IMR-90 (cell line): ENCODE measurements at regions not wholly inside any gene's neighbourhood (a gene's known extent, or its start where the extent isn't known, plus 50 kb on each side); places are given as distances from the start of the nearest gene placed in this dataset.

Source experiments
- ATAC-seq: fragments of 200-7000 bp; cut with Tn5 transposase; 2 replicates; pipeline ENCODE4 v1.9.1; 2020; ENCODE audit warnings: low read depth, mild to moderate bottlenecking, moderate library complexity
- BruUV-seq: library from RNA; stranded (reverse); fragments of 400-500 nt; replicated peaks from 2 replicates; lab custom pipeline; 2021; lab: Mats Ljungman, UMichigan
- CTCF ChIA-PET: fragments of 300-600 bp; formaldehyde crosslinking; extraction: SDS; loops from one replicate; lab custom pipeline; 2021; ENCODE audit warnings: antibody characterized with exemption; lab: Yijun Ruan, JAX
- POLR2A ChIA-PET: fragments of 300-600 bp; sonication (Branson Sonifier 250); formaldehyde crosslinking; loops from one replicate; lab custom pipeline; 2022; ENCODE audit warnings: antibody characterized with exemption; ENCODE audit not compliant: unreplicated experiment; lab: Charles Lee
- DNase-seq: peaks from one replicate; pipeline ENCODE4 v3.0.0; 2013
- H2AFZ ChIP-seq: replicated peaks from 2 replicates; pipeline ENCODE3; 2013; ENCODE audit warnings: low read length, mild to moderate bottlenecking; ENCODE audit not compliant: poor library complexity
- H2AK5ac ChIP-seq: 2 replicates; pipeline ENCODE4 v1.6.1; 2013; ENCODE audit warnings: low read depth, low read length, inconsistent platforms
- H2AK9ac ChIP-seq: replicated peaks from 2 replicates; pipeline ENCODE3; 2013; ENCODE audit warnings: mild to moderate bottlenecking, low read depth, low read length, moderate library complexity; ENCODE audit not compliant: poor library complexity
- H2BK120ac ChIP-seq: 2 replicates; pipeline ENCODE4 v1.6.1; 2013; ENCODE audit warnings: low read depth, low read length, inconsistent platforms
- H2BK15ac ChIP-seq: 3 replicates; pipeline ENCODE4 v1.6.1; 2013; ENCODE audit warnings: low read depth, low read length, inconsistent platforms
- H2BK20ac ChIP-seq: 2 replicates; pipeline ENCODE4 v1.6.1; 2013; ENCODE audit warnings: low read depth, mild to moderate bottlenecking, inconsistent platforms, low read length, moderate library complexity
- H2BK5ac ChIP-seq: 2 replicates; pipeline ENCODE4 v1.6.1; 2013; ENCODE audit warnings: mild to moderate bottlenecking, low read depth, low read length, inconsistent platforms; ENCODE audit not compliant: poor library complexity, severe bottlenecking
- H3K14ac ChIP-seq: replicated peaks from 2 replicates; pipeline ENCODE4 v1.6.1; 2013; ENCODE audit warnings: low read depth, low read length, inconsistent platforms
- H3K18ac ChIP-seq: 2 replicates; pipeline ENCODE4 v1.6.1; 2013; ENCODE audit warnings: low read depth, low read length, control low read depth
- H3K23ac ChIP-seq: 2 replicates; pipeline ENCODE4 v1.6.1; 2013; ENCODE audit warnings: low read depth, low read length, inconsistent platforms
- H3K27ac ChIP-seq: 2 replicates; pipeline ENCODE4 v1.5.1; 2013; ENCODE audit warnings: mild to moderate bottlenecking, control low read depth, low read length; ENCODE audit not compliant: insufficient read depth
- H3K27me3 ChIP-seq: 2 replicates; pipeline ENCODE4 v1.6.1; 2013; ENCODE audit warnings: low read length; ENCODE audit not compliant: control insufficient read depth, insufficient read depth
- H3K36me3 ChIP-seq: 2 replicates; pipeline ENCODE4 v1.6.1; 2013; ENCODE audit warnings: low read length, mixed read lengths; ENCODE audit not compliant: control insufficient read depth, insufficient read depth
- H3K4ac ChIP-seq: 2 replicates; pipeline ENCODE4 v1.6.1; 2013; ENCODE audit warnings: low read depth, low read length, inconsistent platforms
- H3K4me1 ChIP-seq: 2 replicates; pipeline ENCODE4 v1.6.1; 2013; ENCODE audit warnings: low read length, mixed read lengths; ENCODE audit not compliant: control insufficient read depth, insufficient read depth
- H3K4me2 ChIP-seq: 2 replicates; pipeline ENCODE4 v1.6.1; 2013; ENCODE audit warnings: low read depth, mild to moderate bottlenecking, control low read depth, low read length, moderate library complexity
- H3K4me3 ChIP-seq: 2 replicates; pipeline ENCODE4 v1.5.1; 2013; ENCODE audit warnings: low read depth, mild to moderate bottlenecking, control low read depth, low read length, moderate library complexity; ENCODE audit not compliant: insufficient read depth
- H3K56ac ChIP-seq: 2 replicates; pipeline ENCODE4 v1.6.1; 2013; ENCODE audit warnings: low read length, inconsistent platforms; ENCODE audit not compliant: insufficient read depth; ENCODE audit errors: extremely low read depth
- H3K79me1 ChIP-seq, 2 experiments: 2 replicates each; pipeline ENCODE4 v1.6.1; 2013; ENCODE audit warnings: low read length in 2 of 2, inconsistent platforms in 1 of 2, low read depth in 1 of 2
- H3K9ac ChIP-seq: 2 replicates; pipeline ENCODE4 v1.6.1; 2013; ENCODE audit warnings: low read depth, low read length, control low read depth
- H3K9me1 ChIP-seq: 2 replicates; pipeline ENCODE4 v1.6.1; 2013; ENCODE audit warnings: low read length, inconsistent platforms; ENCODE audit not compliant: insufficient read depth
- H3K9me3 ChIP-seq: 2 replicates; pipeline ENCODE4 v1.6.1; 2013; ENCODE audit warnings: low read length; ENCODE audit not compliant: control insufficient read depth, insufficient read depth
- H4K20me1 ChIP-seq: 2 replicates; pipeline ENCODE4 v1.6.1; 2013; ENCODE audit warnings: low read length, inconsistent platforms; ENCODE audit not compliant: insufficient read depth
- H4K5ac ChIP-seq: 2 replicates; pipeline ENCODE4 v1.6.1; 2013; ENCODE audit warnings: mild to moderate bottlenecking, low read depth, low read length, control low read depth
- H4K8ac ChIP-seq, 2 experiments: 2 replicates each; pipeline ENCODE4 v1.6.1; 2013; ENCODE audit warnings: low read depth in 2 of 2, low read length in 2 of 2, control low read depth in 1 of 2, inconsistent platforms in 1 of 2
- H4K91ac ChIP-seq: 2 replicates; pipeline ENCODE4 v1.6.1; 2013; ENCODE audit warnings: low read depth, low read length, inconsistent platforms; ENCODE audit not compliant: insufficient read depth
- BHLHE40 ChIP-seq: fragments of 150-350 bp; IDR thresholded peaks from 2 replicates; pipeline ENCODE4 v1.6.1; 2016; ENCODE audit warnings: mild to moderate bottlenecking, low read depth, low read length
- CEBPB ChIP-seq: IDR thresholded peaks from 2 replicates; pipeline ENCODE4 v1.6.1; 2012; ENCODE audit warnings: low read depth, low read length, improper control_type of control experiment
- CHD1 ChIP-seq: IDR thresholded peaks from 2 replicates; pipeline ENCODE4 v1.6.1; 2012; ENCODE audit warnings: low read depth, low read length, improper control_type of control experiment
- ELK1 ChIP-seq: fragments of 150-350 bp; IDR thresholded peaks from 2 replicates; pipeline ENCODE4 v1.6.1; 2016; ENCODE audit warnings: low read depth, mild to moderate bottlenecking, low read length, moderate library complexity, borderline replicate concordance
- FOS ChIP-seq: fragments of 150-350 bp; IDR thresholded peaks from 2 replicates; pipeline ENCODE4 v1.6.1; 2016; ENCODE audit warnings: low read depth, low read length
- MAFK ChIP-seq: IDR thresholded peaks from 2 replicates; pipeline ENCODE4 v1.6.1; 2012; ENCODE audit warnings: low read depth, low read length, improper control_type of control experiment
- MXI1 ChIP-seq: IDR thresholded peaks from 2 replicates; pipeline ENCODE4 v1.6.1; 2012; ENCODE audit warnings: low read depth, mild to moderate bottlenecking, low read length, moderate library complexity, borderline replicate concordance
- NFE2L2 ChIP-seq: fragments of 150-350 bp; IDR thresholded peaks from 2 replicates; pipeline ENCODE4 v1.6.1; 2016; ENCODE audit warnings: low read depth, mild to moderate bottlenecking, low read length
- POLR2A ChIP-seq: IDR thresholded peaks from 2 replicates; pipeline ENCODE4 v1.6.1; 2012; ENCODE audit warnings: mild to moderate bottlenecking, low read depth, low read length
- RAD21 ChIP-seq: IDR thresholded peaks from 2 replicates; pipeline ENCODE4 v1.6.1; 2012; ENCODE audit warnings: low read length, improper control_type of control experiment
- RCOR1 ChIP-seq: IDR thresholded peaks from 2 replicates; pipeline ENCODE4 v1.6.1; 2012; ENCODE audit warnings: mild to moderate bottlenecking, low read length, improper control_type of control experiment; ENCODE audit not compliant: insufficient replicate concordance
- RFX5 ChIP-seq: IDR thresholded peaks from 2 replicates; pipeline ENCODE4 v1.8.0; 2012; ENCODE audit warnings: low read depth, mild to moderate bottlenecking, low read length, moderate library complexity
- WGBS, 2 experiments: methylation state at CpG; one replicate each; pipeline versions ENCODE4 v1.1.5 to v1.1.7; 2013; ENCODE audit warnings: missing lambda C conversion rate in 2 of 2; ENCODE audit not compliant: insufficient read length in 1 of 2; ENCODE audit errors: extremely low coverage in 2 of 2; 5-methylcytosine and 5-hydroxymethylcytosine counted together
- dilution Hi-C: fragments of 300-500 bp; cut with HindIII; formaldehyde crosslinking; loops from one replicate; pipeline ENCODE4 v1.14.3; 2018; ENCODE audit warnings: low sequenced_read_pairs; ENCODE audit not compliant: unreplicated experiment
- in situ Hi-C: fragments of 300-500 bp; cut with MboI; formaldehyde crosslinking; loops from 3 replicates; pipeline ENCODE4 v1.14.3; 2019; ENCODE audit warnings: low sequenced_read_pairs, inconsistent platforms, mixed read lengths
- intact Hi-C: fragments of 100-400 bp; cut with micrococcal nuclease; formaldehyde crosslinking; loops from 2 replicates; pipeline ENCODE4 v1.10.0; 2022
- TF ChIP-seq, protein P1 (sequence below): fragments of 150-350 bp; IDR thresholded peaks from 2 replicates; pipeline ENCODE4 v1.6.1; 2017; ENCODE audit warnings: mild to moderate bottlenecking, antibody characterized with exemption, low read length, low read depth

- Histone ChIP-seq H3K14ac (no peak overlapping the region), H2BK20ac (no peak overlapping the region), H2AFZ (no peak overlapping the region), H2BK5ac (no peak overlapping the region), H3K18ac (no peak overlapping the region), H3K79me1 (no peaks in the 10 kb centered on the region), H3K4me3 (no peak overlapping the region), H3K56ac (no peak overlapping the region), H3K4ac (no peak overlapping the region), H3K27ac (no peak overlapping the region), H2BK120ac (no peak overlapping the region), H3K4me1 (no peaks in the 10 kb centered on the region), H3K36me3 (no peaks in the 10 kb centered on the region), H3K9me1 (no peaks in the 10 kb centered on the region; the same call in 1 of the 2 replicates), H3K27me3 (no peaks in the 10 kb centered on the region; the same call in 1 of the 2 replicates), H4K5ac (no peak overlapping the region), H3K9me3 (no peaks in the 10 kb centered on the region; the same call in 1 of the 2 replicates), H4K8ac (no peak overlapping the region), H4K91ac (no peak overlapping the region), H2BK15ac (no peak overlapping the region), H2AK9ac (no peak overlapping the region), H3K9ac (no peak overlapping the region), H2AK5ac (no peak overlapping the region), H3K4me2 (no peak overlapping the region), H3K23ac (no peak overlapping the region), H4K20me1 (no peaks in the 10 kb centered on the region)
- intact Hi-C loops (no loop called here), in situ Hi-C loops (no loop called here), dilution Hi-C loops (no loop called here)
- TF ChIP-seq NFE2L2: no peak
- no peak for TF ChIP-seq CEBPB
- no peak for TF ChIP-seq MAFK
- TF ChIP-seq RAD21: no peak
- TF ChIP-seq ELK1: no peak
- TF ChIP-seq CHD1: no peak
- TF ChIP-seq FOS: no peak
- TF ChIP-seq RFX5: no peak
- TF ChIP-seq POLR2A: no peak
- TF ChIP-seq RCOR1: no peak
- TF ChIP-seq, protein P1, sequence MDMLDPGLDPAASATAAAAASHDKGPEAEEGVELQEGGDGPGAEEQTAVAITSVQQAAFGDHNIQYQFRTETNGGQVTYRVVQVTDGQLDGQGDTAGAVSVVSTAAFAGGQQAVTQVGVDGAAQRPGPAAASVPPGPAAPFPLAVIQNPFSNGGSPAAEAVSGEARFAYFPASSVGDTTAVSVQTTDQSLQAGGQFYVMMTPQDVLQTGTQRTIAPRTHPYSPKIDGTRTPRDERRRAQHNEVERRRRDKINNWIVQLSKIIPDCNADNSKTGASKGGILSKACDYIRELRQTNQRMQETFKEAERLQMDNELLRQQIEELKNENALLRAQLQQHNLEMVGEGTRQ: no peak
- no peak for TF ChIP-seq BHLHE40
- TF ChIP-seq MXI1: no peak
- POLR2A ChIA-PET: no interaction called here
- DNase-seq (no peak), ATAC-seq (no peak)
- BruUV-seq: no TSS peak
- CTCF ChIA-PET: no interaction called here
- WGBS, 2 experiments: 80% methylated on average over 1 of the region's 5 CpGs; no CpG with 5 or more reads in 1 of the 2 experiments
These were observed 107.1 kb upstream of the BCAT1 start for GRCh38 chr12:25056011-25056410.
